Epithelial cell of esophagus (primary cell): ENCODE measurements at regions not wholly inside any gene's neighbourhood (a gene's known extent, or its start where the extent isn't known, plus 50 kb on each side); places are given as distances from the start of the nearest gene placed in this dataset.

Source experiments
- DNase-seq: peaks from one replicate; pipeline ENCODE4 v3.0.0; 2010; ENCODE audit warnings: low read depth
- H3K4me3 ChIP-seq: 2 replicates; pipeline ENCODE4 v1.5.1; 2011; ENCODE audit warnings: mild to moderate bottlenecking, low read length, control low read depth
- CTCF ChIP-seq: IDR thresholded peaks from 2 replicates; pipeline ENCODE4 v1.5.1; 2011; ENCODE audit warnings: low read depth, mild to moderate bottlenecking, low read length, control low read depth, inconsistent platforms; ENCODE audit not compliant: insufficient read depth; ENCODE audit errors: missing control alignments

DNA sequence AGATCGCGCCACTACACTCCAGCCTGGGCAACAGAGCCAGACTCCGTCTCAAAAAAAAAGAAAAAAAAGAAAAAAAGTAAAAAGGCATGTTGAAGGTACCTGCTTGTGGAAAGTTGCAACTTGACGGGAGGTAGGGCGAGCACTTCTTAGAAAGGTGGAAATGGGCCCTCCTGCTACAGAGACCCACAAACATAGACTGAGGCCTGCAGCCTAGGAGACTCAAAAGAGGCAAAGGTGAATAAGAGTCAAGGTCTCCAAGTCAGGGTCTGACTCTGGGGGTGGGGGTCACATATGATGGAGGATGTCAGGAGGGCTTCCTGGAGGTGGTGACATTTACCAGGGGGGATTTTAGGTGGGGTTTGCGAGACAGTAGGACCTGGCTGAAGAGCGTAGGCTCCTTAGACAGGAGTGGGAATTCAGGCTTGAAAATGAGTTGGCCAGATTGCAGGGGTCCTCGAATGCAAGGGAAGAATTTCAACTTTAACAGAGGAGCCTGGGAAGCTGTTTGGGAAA is 303.0 kb downstream of the SEC14L1 start:
- H3K4me3 ChIP-seq = no peak overlapping the region
- TF ChIP-seq CTCF = no peak
- no peak for DNase-seq

- no peak for TF ChIP-seq CTCF
- H3K4me3 ChIP-seq = no peak overlapping the region
These were observed 303.8 kb downstream of the SEC14L1 start for GRCh38 chr17:77444628-77444983.

DNA sequence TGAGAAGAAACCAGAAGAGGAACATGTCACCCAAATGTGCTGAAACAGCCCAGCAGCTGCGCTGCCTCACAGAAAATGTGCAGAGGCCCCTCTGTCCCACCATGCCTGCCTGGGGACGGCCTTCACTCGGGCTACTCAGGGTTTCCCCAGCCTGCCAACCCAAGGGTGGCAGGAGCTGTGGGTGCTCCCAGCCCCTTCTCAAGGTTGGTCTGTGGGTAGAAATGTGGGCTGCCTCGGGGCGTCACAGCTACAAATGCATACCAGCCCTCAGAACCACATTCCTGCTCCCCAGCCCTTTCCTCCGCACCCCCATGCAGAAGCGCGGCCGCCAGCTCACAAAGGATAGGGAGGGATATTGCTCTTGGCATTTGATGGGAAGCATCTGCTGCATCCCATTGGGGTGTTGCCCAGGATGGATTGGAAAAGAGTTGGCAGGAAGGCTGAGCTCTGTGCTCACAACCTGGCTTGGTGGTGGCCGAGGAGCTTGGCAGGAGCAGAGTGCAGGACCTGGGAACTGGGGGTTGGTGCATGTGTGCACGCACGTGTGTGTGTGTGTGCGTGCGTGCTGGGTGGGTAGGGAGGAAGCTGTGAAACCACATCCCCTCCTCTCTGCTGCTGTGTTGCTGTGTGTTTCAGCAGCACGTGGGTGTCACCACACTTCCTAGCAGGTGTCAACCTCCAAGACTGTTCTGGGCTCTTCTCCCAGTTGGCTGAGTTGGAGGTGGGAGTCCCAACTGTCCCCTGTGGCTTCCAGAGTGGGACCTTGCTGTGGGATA is 304.4 kb downstream of the SEC14L1 start:
- DNase-seq = no peak
- no peak overlapping the region for H3K4me3 ChIP-seq
- TF ChIP-seq CTCF = no peak

More at GRCh38 chr17:77444628-77444983, 303.8 kb downstream of the SEC14L1 start:
- no peak for DNase-seq

DNA sequence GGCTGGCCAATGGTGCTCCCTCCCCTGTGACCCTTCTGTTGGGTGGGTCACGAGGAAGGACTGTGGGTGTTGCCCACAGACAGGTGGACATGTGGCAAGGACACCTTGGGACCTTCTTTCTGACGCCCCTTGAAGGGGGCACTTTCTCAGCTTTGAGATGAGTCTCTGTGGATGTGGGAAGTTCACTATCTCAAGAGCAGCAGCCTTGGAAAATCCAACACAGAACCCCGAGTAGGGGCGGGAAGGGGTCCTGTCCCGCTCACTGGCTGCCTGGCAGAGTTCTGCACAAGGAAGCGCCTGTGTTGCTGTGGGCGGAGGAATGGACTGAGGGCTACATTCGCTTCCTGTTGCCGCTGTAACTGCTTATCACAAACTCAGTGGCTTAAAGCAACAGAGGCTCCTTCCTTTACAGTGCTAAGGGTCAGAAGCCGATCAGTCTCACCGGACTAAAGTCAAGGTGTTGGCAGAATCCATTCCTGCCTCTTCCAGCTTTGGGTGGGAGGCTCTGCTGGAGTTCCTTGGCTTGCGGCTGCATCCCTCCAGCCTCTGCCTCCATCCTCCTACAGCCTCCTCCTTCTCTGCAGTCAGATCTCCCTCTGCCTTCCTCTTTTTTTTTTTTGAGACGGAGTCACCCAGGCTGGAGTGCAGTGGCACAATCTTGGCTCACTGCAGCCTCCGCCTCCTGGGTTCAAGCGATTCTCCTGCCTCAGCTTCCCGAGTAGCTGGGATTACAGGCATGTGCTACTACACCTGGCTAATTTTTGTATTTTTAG is 305.2 kb downstream of the SEC14L1 start:
- TF ChIP-seq CTCF = no peak
- DNase-seq = no peak
- no peak overlapping the region for H3K4me3 ChIP-seq

DNA sequence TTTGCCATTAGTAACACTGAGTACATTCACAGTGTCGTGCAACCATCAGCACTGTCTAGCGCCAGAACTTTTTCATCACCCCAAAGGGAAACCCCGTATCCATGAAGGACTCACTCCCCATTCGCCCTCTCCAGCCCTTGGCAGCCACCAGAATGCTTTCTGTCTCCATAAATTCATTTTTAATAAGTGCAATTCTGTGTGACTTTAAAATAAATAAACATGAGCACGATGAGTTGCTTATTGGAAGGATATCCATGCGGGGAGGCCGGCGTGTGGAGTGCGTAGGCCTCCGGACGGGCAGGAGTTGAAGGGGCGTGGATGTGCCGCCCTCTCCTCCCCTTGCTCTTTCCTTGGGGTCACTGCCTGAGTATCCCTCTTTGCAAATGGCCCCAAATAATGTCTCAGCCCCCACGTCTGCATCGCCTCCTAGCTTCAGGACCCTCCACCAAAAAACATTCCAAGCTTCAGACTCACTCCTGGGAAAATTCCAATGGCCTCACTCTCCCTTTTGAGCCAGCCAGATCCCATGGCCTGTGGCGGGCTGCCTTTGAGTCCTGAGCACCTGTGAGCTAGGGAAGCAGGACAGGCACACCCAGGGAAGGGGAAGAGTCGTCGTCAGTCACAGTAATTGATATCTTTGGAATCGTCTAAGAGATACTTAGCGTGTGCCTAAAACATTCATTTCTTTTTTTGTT is 306.3 kb downstream of the SEC14L1 start:
- TF ChIP-seq CTCF = no peak
- no peak overlapping the region for H3K4me3 ChIP-seq
- no peak for DNase-seq

GRCh38 chr17:77449373-77449907 is 308.7 kb downstream of the SEC14L1 start:
- DNase-seq = no peak
- H3K4me3 ChIP-seq = peak overlapping the region; percentile 56
- no peak for TF ChIP-seq CTCF
